KOPT-K1 (cell line): ENCODE measurements at regions not wholly inside any gene's neighbourhood (a gene's known extent, or its start where the extent isn't known, plus 50 kb on each side); places are given as distances from the start of the nearest gene placed in this dataset.

ENCODE experiments used
- H3K27ac ChIP-seq: fragments of 200-600 bp; sonication (generic); 2 replicates; pipeline ENCODE4 v1.5.1; 2016; ENCODE audit warnings: antibody characterized with exemption, mild to moderate bottlenecking, low read depth, low read length; ENCODE audit not compliant: poor library complexity, severe bottlenecking
- H3K36me3 ChIP-seq: fragments of 200-600 bp; sonication (generic); 2 replicates; pipeline ENCODE4 v1.5.1; 2017; ENCODE audit warnings: antibody characterized with exemption, mild to moderate bottlenecking, low read length, moderate library complexity; ENCODE audit not compliant: insufficient read depth
- H3K9me3 ChIP-seq: fragments of 200-600 bp; sonication (generic); 2 replicates; pipeline ENCODE4 v1.5.1; 2017; ENCODE audit warnings: antibody characterized with exemption, low read length, mild to moderate bottlenecking; ENCODE audit not compliant: insufficient read depth, poor library complexity, severe bottlenecking

DNA sequence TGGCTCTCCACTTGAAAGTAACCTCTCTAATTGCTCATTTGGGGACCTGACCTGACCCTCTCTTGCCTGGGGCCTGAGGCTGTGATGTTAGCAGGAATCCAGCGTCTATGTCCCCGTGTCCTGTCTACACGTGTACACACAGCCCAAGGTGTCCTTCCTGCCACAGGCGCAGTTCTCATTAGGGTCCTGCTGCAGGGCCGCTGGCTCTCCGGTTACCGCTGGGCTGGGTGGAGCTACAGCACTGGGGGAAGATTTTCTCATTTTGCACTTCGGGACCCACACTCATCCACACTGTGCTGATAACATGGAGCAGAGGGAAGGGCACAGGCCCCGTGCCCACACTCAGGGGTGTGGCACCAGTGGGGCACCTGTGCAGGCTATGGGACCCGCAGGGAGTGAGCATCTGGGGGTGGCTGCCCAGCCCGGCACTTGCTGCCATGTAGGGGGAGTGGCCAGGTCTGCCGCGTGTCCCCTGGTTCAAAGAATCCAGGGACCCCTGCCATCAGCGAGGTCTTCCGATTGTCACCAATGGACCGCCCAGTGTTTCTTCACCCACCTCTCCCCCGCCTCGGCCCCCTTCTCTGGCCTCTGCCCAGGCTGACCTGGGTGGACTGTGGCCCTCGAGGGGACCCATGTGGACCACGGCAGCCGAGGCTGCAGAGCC lies 98.7 kb upstream of the SFSWAP start:
- Histone ChIP-seq H3K36me3 (no peaks in the 10 kb centered on the region), H3K9me3 (no peaks in the 10 kb centered on the region), H3K27ac (no peak overlapping the region)

DNA sequence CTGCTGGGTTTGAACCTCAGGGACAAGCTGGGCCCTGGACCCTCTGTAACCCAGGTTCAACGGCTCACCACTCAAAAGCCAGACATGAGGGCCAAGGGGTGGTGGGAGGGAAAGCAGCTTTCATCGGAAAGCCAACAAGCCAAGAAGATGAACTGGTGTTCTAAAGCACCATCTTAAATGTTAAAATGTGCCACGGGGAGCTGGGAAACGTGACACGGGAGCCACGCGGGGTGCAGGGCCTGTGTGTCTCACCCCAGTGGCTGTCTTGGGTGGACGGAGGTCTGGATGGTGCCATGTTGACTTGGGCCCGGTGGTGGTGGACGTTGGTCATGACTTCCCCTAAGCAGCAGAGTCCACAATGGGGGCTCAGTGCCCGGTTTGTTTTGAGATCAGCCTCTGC lies 97.7 kb upstream of the SFSWAP start:
- Histone ChIP-seq H3K36me3 (no peaks in the 10 kb centered on the region), H3K27ac (no peak overlapping the region), H3K9me3 (no peaks in the 10 kb centered on the region)

GRCh38 chr12:131613678-131614077 lies 97.2 kb upstream of the SFSWAP start:
- H3K27ac ChIP-seq, result no peak overlapping the region
- no peaks in the 10 kb centered on the region for H3K36me3 ChIP-seq
- no peaks in the 10 kb centered on the region for H3K9me3 ChIP-seq

GRCh38 chr12:131615326-131616042 lies 95.4 kb upstream of the SFSWAP start:
- H3K27ac ChIP-seq, result no peak overlapping the region
- H3K36me3 ChIP-seq, result no peaks in the 10 kb centered on the region
- H3K9me3 ChIP-seq, result no peaks in the 10 kb centered on the region

DNA sequence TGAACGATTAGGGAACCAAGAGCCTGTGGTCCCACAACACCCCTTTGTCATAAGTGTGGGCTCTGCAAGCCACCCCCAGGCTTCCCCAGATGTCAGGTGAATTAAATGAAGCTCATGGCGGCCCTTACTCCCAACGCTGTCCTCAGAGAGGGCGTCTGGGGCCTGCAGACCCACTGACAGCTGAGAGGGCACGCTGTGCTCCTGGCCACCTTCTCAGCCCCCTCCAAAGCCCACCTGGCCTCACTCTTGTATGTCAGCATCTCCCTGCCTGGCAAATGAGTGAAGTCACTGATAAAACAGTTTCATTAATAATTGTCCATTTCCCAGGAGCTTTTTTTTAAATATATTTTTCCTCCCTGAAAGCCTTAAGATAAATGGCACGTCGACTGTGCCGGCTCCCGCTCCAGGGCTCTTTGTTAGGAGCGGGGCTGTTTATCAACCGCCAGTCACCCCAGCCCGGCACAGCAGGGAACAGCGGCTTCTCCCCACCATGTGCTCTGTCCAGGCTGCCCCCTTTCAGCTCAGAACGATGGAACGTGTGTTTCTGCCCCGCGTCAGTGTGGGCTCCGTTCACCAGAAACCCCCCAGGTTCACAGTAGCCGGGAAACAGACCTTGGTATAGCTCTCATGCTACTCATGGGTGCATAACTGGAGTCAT lies 94.7 kb upstream of the SFSWAP start:
- no peak overlapping the region for H3K27ac ChIP-seq
- no peaks in the 10 kb centered on the region for H3K9me3 ChIP-seq
- H3K36me3 ChIP-seq, result no peaks in the 10 kb centered on the region

- Histone ChIP-seq H3K27ac (no peak overlapping the region), H3K36me3 (no peaks in the 10 kb centered on the region), H3K9me3 (no peaks in the 10 kb centered on the region)
These were observed 94.2 kb upstream of the SFSWAP start for GRCh38 chr12:131616738-131617137.

DNA sequence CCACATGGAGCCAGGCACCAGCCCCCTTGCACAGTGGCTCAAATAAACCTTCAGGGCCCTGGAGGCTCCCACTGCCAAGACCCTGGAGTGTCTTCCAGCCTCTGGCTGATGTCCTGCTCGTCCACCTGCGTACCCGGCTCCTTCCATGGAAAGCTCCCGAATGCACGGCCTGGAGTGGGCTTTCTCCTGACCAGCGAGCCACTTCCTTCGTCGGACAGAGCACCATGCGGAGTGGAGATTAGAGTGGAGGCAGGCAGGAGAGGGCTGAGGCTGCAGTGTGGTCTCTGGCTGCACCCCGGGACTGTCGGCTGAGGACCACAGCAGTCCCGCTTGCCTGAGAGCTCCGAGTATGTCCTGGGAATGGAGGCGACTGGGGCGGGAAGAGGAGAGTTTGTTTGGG lies 93.7 kb upstream of the SFSWAP start:
- Histone ChIP-seq H3K9me3 (no peaks in the 10 kb centered on the region), H3K27ac (no peak overlapping the region), H3K36me3 (no peaks in the 10 kb centered on the region)

- Histone ChIP-seq H3K27ac (no peak overlapping the region), H3K9me3 (no peaks in the 10 kb centered on the region)
These were observed 93.1 kb upstream of the SFSWAP start for GRCh38 chr12:131617596-131618302.

GRCh38 chr12:131618303-131618658 lies 92.6 kb upstream of the SFSWAP start:
- Histone ChIP-seq H3K9me3 (no peaks in the 10 kb centered on the region), H3K36me3 (no peaks in the 10 kb centered on the region)

More at GRCh38 chr12:131617596-131618302, 93.1 kb upstream of the SFSWAP start:
- no peaks in the 10 kb centered on the region for H3K36me3 ChIP-seq

GRCh38 chr12:131618701-131619100 lies 92.2 kb upstream of the SFSWAP start:
- H3K27ac ChIP-seq, result no peak overlapping the region
- no peaks in the 10 kb centered on the region for H3K9me3 ChIP-seq
- no peaks in the 10 kb centered on the region for H3K36me3 ChIP-seq

More at GRCh38 chr12:131618303-131618658, 92.6 kb upstream of the SFSWAP start:
- H3K27ac ChIP-seq, result no peak overlapping the region

DNA sequence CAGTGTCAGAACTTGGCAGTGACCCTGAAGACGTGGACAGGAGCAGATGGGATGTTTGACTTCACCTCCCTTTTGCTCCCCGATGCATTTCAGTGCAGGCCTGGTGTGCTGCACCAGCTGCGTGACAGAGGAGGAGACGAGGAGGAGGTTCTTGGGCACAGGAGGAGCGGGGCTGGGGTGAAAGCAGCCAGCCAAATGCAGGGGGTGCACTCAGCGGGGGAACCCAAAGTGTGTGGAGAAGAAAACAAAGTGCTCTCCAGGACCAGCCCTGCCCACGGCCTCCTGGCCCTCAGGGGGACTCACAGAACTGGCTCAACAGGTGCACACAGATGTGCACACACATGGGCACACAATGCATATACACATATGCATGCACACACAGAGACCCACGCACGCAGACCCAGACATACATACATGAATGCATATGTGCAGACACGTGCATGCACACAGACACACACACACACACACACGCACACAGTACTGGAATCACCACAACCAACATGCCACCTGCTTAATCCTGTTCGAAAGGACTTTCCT lies 91.7 kb upstream of the SFSWAP start:
- no peaks in the 10 kb centered on the region for H3K9me3 ChIP-seq
- H3K27ac ChIP-seq, result no peak overlapping the region
- no peaks in the 10 kb centered on the region for H3K36me3 ChIP-seq

DNA sequence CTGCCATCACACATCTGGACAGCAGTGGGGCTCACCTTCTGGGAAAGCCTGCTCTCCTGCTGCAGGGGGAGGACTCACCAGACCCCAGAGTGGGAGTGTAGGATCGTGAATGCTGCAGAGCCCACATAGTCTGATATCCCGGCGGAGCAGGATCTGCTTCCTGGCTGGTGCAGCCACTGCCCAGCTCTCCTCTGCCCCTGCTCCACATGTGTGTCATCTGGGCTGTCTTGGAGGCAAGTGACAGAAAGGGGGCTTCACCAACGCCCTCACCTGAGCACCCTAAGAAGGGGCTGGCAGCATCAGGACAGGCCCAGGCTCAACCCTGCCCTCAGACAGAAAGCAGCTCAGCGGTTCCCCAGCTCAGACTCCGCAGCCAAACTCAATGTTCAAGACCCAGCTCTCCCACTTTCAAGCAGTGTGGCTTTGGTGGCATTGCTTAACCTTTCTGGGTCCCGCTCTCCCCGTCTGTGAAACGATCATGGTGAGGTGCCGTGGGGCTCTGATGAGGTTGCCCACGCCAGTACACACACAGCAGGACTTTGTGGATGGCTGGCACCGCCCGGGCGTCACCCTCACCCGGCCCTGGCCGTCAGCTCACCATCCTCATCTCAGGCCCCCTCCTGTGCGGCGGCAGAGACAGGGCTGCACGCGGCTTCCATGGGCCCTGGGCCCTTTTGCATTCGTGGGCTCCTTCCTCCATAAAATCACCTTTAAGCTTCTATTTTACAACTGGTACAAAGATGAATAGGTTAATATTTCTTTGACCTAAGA lies 91.0 kb upstream of the SFSWAP start:
- no peak overlapping the region for H3K27ac ChIP-seq
- no peaks in the 10 kb centered on the region for H3K36me3 ChIP-seq
- no peaks in the 10 kb centered on the region for H3K9me3 ChIP-seq

- H3K9me3 ChIP-seq, result peaks cover under 1% of the 10 kb centered on the region
- no peaks in the 10 kb centered on the region for H3K36me3 ChIP-seq
- H3K27ac ChIP-seq, result no peak overlapping the region
These were observed 90.4 kb upstream of the SFSWAP start for GRCh38 chr12:131620520-131620919.

DNA sequence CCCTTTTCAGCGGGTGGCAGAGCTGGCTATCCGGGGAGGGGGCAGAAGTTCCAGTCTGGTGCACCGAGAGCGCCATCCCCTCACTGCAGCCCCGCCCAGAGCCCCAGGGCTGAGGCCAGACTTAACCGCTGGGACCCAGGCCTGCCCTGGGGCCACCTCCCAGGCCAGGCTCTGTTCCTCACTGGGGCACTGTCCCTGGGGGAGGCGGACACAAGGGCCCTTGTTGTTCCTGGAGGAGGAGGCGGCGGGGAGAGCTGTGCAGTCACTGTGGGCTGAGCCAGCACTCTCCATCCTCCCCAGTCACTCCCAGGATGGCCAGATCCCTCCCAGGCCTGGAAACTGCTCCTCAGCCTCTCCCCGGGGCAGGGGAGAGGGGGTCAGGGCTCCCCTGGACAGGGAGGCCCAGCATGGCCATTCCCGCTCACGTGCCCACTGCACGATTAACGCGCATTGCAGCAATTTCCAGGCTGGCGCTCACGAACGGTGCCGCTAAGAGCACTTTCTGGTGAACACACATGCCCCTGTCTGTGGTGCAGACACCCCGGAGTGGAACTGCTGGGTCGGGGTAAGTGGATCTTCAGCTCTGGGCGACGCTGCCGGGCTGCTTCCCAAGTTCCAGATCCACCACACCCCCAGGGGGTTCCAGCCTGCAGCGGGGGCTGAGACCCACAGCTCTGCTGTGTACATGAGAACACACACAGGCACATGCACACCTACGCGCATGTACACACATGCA lies 89.8 kb upstream of the SFSWAP start:
- Histone ChIP-seq H3K36me3 (no peaks in the 10 kb centered on the region), H3K27ac (no peak overlapping the region), H3K9me3 (peaks cover 7% of the 10 kb centered on the region)
